Liver (tissue), 8 donors: ENCODE measurements at regions not wholly inside any gene's neighbourhood (a gene's known extent, or its start where the extent isn't known, plus 50 kb on each side); places are given as distances from the start of the nearest gene placed in this dataset.
"Not testable (repeated sequence)": the region's sequence is repeated elsewhere in the genome, so short reads cannot be mapped to it uniquely, and the experiment has no call there.

ENCODE experiments used
- DNase-seq: peaks from one replicate; pipeline ENCODE4 v3.0.0-alpha.2; 2017; ENCODE audit warnings: low spot score
- H3K27ac ChIP-seq, 2 donors: one replicate each; pipeline ENCODE4 v1.7.0; 2013; ENCODE audit warnings: inconsistent platforms in 2 of 2, low read length in 2 of 2, control low read depth in 1 of 2, low read depth in 1 of 2, mild to moderate bottlenecking in 1 of 2
- H3K27me3 ChIP-seq, 4 donors: one replicate each; pipeline versions ENCODE4 v1.6.1 to v1.7.0; 2013; ENCODE audit warnings: low read length in 3 of 4, inconsistent platforms in 1 of 4, mild to moderate bottlenecking in 1 of 4, moderate library complexity in 1 of 4; ENCODE audit not compliant: control insufficient read depth in 4 of 4, insufficient read depth in 4 of 4
- H3K36me3 ChIP-seq, 4 donors: one replicate each; pipeline versions ENCODE4 v1.6.1 to v1.7.0; 2013; ENCODE audit warnings: low read length in 3 of 4, mild to moderate bottlenecking in 3 of 4, low read depth in 1 of 4, moderate library complexity in 1 of 4; ENCODE audit not compliant: control insufficient read depth in 4 of 4, insufficient read depth in 3 of 4
- H3K4me1 ChIP-seq, 4 donors: one replicate each; pipeline versions ENCODE4 v1.6.1 to v1.7.0; 2013; ENCODE audit warnings: low read length in 3 of 4, mild to moderate bottlenecking in 3 of 4, moderate library complexity in 1 of 4; ENCODE audit not compliant: control insufficient read depth in 4 of 4, insufficient read depth in 4 of 4
- H3K4me3 ChIP-seq, 3 donors: one replicate each; pipeline versions ENCODE4 v1.6.1 to v1.7.0; 2013; ENCODE audit warnings: low read length in 3 of 3, control low read depth in 1 of 3, low read depth in 1 of 3, mild to moderate bottlenecking in 1 of 3
- H3K9ac ChIP-seq, 2 donors: one replicate each; pipeline ENCODE4 v1.7.0; 2013; ENCODE audit warnings: low read length in 2 of 2, mild to moderate bottlenecking in 2 of 2, moderate library complexity in 2 of 2, control low read depth in 1 of 2, low read depth in 1 of 2
- H3K9me3 ChIP-seq, 4 donors: one replicate each; pipeline versions ENCODE4 v1.6.1 to v1.7.0; 2013; ENCODE audit warnings: low read length in 3 of 4; ENCODE audit not compliant: control insufficient read depth in 4 of 4
- CTCF ChIP-seq: fragments of 150-350 bp; IDR thresholded peaks from 2 replicates; pipeline ENCODE4 v1.5.1; 2017; ENCODE audit warnings: improper control_type of control experiment, low read depth, low read length; ENCODE audit not compliant: missing input control
- EGR1 ChIP-seq, 2 donors: IDR thresholded peaks; 2 replicates each; pipeline ENCODE4 v1.6.1; 2016 to 2018; ENCODE audit warnings: antibody characterized with exemption in 2 of 2, low read depth in 2 of 2
- FOXA2 ChIP-seq: IDR thresholded peaks from 2 replicates; pipeline ENCODE4 v1.6.1; 2016; ENCODE audit warnings: antibody characterized with exemption
- HNF4A ChIP-seq, 2 donors: conservative IDR thresholded peaks; 2 replicates each; pipeline ENCODE4 v1.6.1; 2016; ENCODE audit warnings: antibody characterized with exemption in 2 of 2, mild to moderate bottlenecking in 2 of 2
- HNF4G ChIP-seq: IDR thresholded peaks from 2 replicates; pipeline ENCODE4 v1.6.1; 2016; ENCODE audit warnings: antibody characterized with exemption
- MAX ChIP-seq: IDR thresholded peaks from 2 replicates; pipeline ENCODE4 v1.6.1; 2016; ENCODE audit warnings: antibody characterized with exemption
- NR2F2 ChIP-seq: IDR thresholded peaks from 2 replicates; pipeline ENCODE4 v1.6.1; 2016; ENCODE audit warnings: antibody characterized with exemption
- RAD21 ChIP-seq, 2 donors: IDR thresholded peaks; 2 replicates each; pipeline ENCODE4 v1.6.1; 2016; ENCODE audit warnings: antibody characterized with exemption in 2 of 2, mild to moderate bottlenecking in 2 of 2
- REST ChIP-seq: IDR thresholded peaks from 2 replicates; pipeline ENCODE4 v1.6.1; 2016; ENCODE audit warnings: antibody characterized with exemption, mild to moderate bottlenecking
- RXRA ChIP-seq, 2 donors: IDR thresholded peaks; 2 replicates each; pipeline ENCODE4 v1.6.1; 2017 to 2018; ENCODE audit warnings: antibody characterized with exemption in 2 of 2, mild to moderate bottlenecking in 1 of 2
- SP1 ChIP-seq: IDR thresholded peaks from 2 replicates; pipeline ENCODE4 v1.6.1; 2018; ENCODE audit warnings: antibody characterized with exemption, mild to moderate bottlenecking
- TAF1 ChIP-seq: conservative IDR thresholded peaks from 2 replicates; pipeline ENCODE4 v1.6.1; 2016; ENCODE audit warnings: antibody characterized with exemption, mild to moderate bottlenecking
- YY1 ChIP-seq: IDR thresholded peaks from 2 replicates; pipeline ENCODE4 v1.6.1; 2016; ENCODE audit warnings: antibody characterized with exemption, mild to moderate bottlenecking
- ZBTB33 ChIP-seq: IDR thresholded peaks from 2 replicates; pipeline ENCODE4 v1.6.1; 2016; ENCODE audit warnings: antibody characterized with exemption
- WGBS: extraction: QIAGEN DNeasy Blood & Tissue Kit; methylation state at CpG from one replicate; pipeline ENCODE4 v1.1.7; 2013; 5-methylcytosine and 5-hydroxymethylcytosine counted together
- donor health status: healthy.
- donor health status: healthy.
- donor health status: healthy.
- donor health status: healthy.
- donor health status: healthy.

- H3K9ac ChIP-seq, H3K36me3 ChIP-seq, H3K27ac ChIP-seq, H3K27me3 ChIP-seq, H3K4me1 ChIP-seq, H3K9me3 ChIP-seq, DNase-seq, H3K4me3 ChIP-seq: not testable (repeated sequence)
Measured at GRCh38 chr2:138315619-138316018, 186.0 kb upstream of the SPOPL start.

GRCh38 chr2:138319616-138320015 lies 182.0 kb upstream of the SPOPL start:
- H3K36me3 ChIP-seq: no peaks in the 10 kb centered on the region
- no peaks in the 10 kb centered on the region for H3K9me3 ChIP-seq
- no peak overlapping the region for H3K9ac ChIP-seq
- TF ChIP-seq ZBTB33 (no peak), EGR1 (IDR thresholded peaks at IDR 0.05; ENCODE audit: low read depth in 2 of 2) (no peak), MAX (no peak), REST (no peak), FOXA2 (no peak), SP1 (no peak)
- DNase-seq: no peak
- no peak overlapping the region for H3K27ac ChIP-seq
- H3K4me1 ChIP-seq: no peaks in the 10 kb centered on the region
- no peak overlapping the region for H3K4me3 ChIP-seq
- WGBS: 74% methylated on average over 2 of the region's 2 CpGs
- H3K27me3 ChIP-seq: no peaks in the 10 kb centered on the region

GRCh38 chr2:138321458-138321857 lies 180.1 kb upstream of the SPOPL start:
- H3K9ac ChIP-seq: no peak overlapping the region
- H3K4me3 ChIP-seq: no peak overlapping the region
- no peaks in the 10 kb centered on the region for H3K9me3 ChIP-seq
- WGBS: 96% methylated on average over 2 of the region's 2 CpGs
- DNase-seq: no peak
- H3K27me3 ChIP-seq: no peaks in the 10 kb centered on the region
- no peak overlapping the region for H3K27ac ChIP-seq
- H3K36me3 ChIP-seq: no peaks in the 10 kb centered on the region
- H3K4me1 ChIP-seq: no peaks in the 10 kb centered on the region
- TF ChIP-seq NR2F2 (no peak), RAD21 (IDR thresholded peaks at IDR 0.05) (no peak), CTCF (no peak), HNF4G (no peak), TAF1 (no peak), RXRA (IDR thresholded peaks at IDR 0.05) (no peak), REST (no peak), EGR1 (IDR thresholded peaks at IDR 0.05; ENCODE audit: low read depth in 2 of 2) (no peak), SP1 (no peak), ZBTB33 (no peak), MAX (no peak), HNF4A (conservative IDR thresholded peaks at IDR 0.05) (no peak), YY1 (no peak)
